GM12878 (cell line): ENCODE measurements at regions not wholly inside any gene's neighbourhood (a gene's known extent, or its start where the extent isn't known, plus 50 kb on each side); places are given as distances from the start of the nearest gene placed in this dataset.

Source experiments
- ATAC-seq: fragments of 200-7000 bp; cut with Tn5 transposase; 3 replicates; pipeline ENCODE4 v1.9.1; 2020; ENCODE audit warnings: mild to moderate bottlenecking, moderate library complexity
- BruUV-seq: library from RNA; stranded (reverse); fragments of 400-500 nt; replicated peaks from 2 replicates; lab custom pipeline; 2021; lab: Mats Ljungman, UMichigan
- CTCF ChIA-PET: fragments of 300-600 bp; sonication (Branson Sonifier 250); formaldehyde crosslinking; extraction: SDS; loops from one replicate; lab custom pipeline; 2021; ENCODE audit warnings: inconsistent platforms; lab: Yijun Ruan, JAX
- POLR2A ChIA-PET: fragments of 350-600 bp; formaldehyde crosslinking; extraction: SDS; loops from one replicate; lab custom pipeline; 2021; ENCODE audit warnings: inconsistent platforms; lab: Charles Lee
- RAD21 ChIA-PET: fragments of 300-600 bp; sonication (Branson Sonifier 250); formaldehyde crosslinking; loops from one replicate; lab custom pipeline; 2023; ENCODE audit warnings: antibody characterized with exemption; ENCODE audit not compliant: unreplicated experiment; lab: Charles Lee
- SMC1A ChIA-PET: fragments of 300-600 bp; sonication (Branson Sonifier 250); formaldehyde crosslinking; loops from one replicate; lab custom pipeline; 2023; ENCODE audit not compliant: unreplicated experiment, uncharacterized antibody; lab: Charles Lee
- DNase-seq: peaks from one replicate; pipeline ENCODE4 v3.0.0-alpha.2; 2011; ENCODE audit warnings: low read depth, low spot score
- FAIRE-seq: peaks from 3 replicates; lab custom pipeline; 2011; peaks lifted over from hg19 to GRCh38; lab: Jason Lieb, UNC
- H2AFZ ChIP-seq: 2 replicates; pipeline ENCODE4 v1.6.0; 2011; ENCODE audit warnings: low read depth, low read length, control low read depth; ENCODE audit not compliant: control insufficient read depth
- H3K27ac ChIP-seq: 2 replicates; pipeline ENCODE4 v1.5.1; 2011; ENCODE audit warnings: control low read depth; ENCODE audit not compliant: control insufficient read depth, insufficient read depth
- H3K27me3 ChIP-seq, 2 experiments: replicated peaks in 1 of 2; 2 replicates each; pipeline versions ENCODE4 v1.6.0 to v1.6.1; 2011; ENCODE audit warnings: low read length in 1 of 2; ENCODE audit not compliant: control insufficient read depth in 2 of 2, insufficient read depth in 2 of 2
- H3K36me3 ChIP-seq, 2 experiments: 2 replicates each; pipeline ENCODE4 v1.5.1; 2011; ENCODE audit warnings: low read length in 1 of 2; ENCODE audit not compliant: control insufficient read depth in 2 of 2, insufficient read depth in 2 of 2
- H3K4me1 ChIP-seq: 2 replicates; pipeline ENCODE4 v1.6.1; 2011; ENCODE audit warnings: mild to moderate bottlenecking, low read length, moderate library complexity, mixed read lengths; ENCODE audit not compliant: control insufficient read depth, insufficient read depth
- H3K4me2 ChIP-seq: 2 replicates; pipeline ENCODE4 v1.6.0; 2011; ENCODE audit warnings: control low read depth; ENCODE audit not compliant: control insufficient read depth, insufficient read depth
- H3K4me3 ChIP-seq: fragments of 200-600 bp; sonication (generic); 2 replicates; pipeline ENCODE4 v1.5.1; 2016
- H3K79me2 ChIP-seq: 2 replicates; pipeline ENCODE4 v1.6.0; 2011; ENCODE audit warnings: low read length; ENCODE audit not compliant: control insufficient read depth, insufficient read depth
- H3K9ac ChIP-seq: 2 replicates; pipeline ENCODE4 v1.8.0; 2011; ENCODE audit warnings: low read length, control low read depth, mixed read lengths; ENCODE audit not compliant: control insufficient read depth, insufficient read depth
- H3K9me3 ChIP-seq: replicated peaks from 3 replicates; pipeline ENCODE4 v1.5.1; 2011; ENCODE audit warnings: mild to moderate bottlenecking, low read length; ENCODE audit not compliant: control insufficient read depth, insufficient read depth
- H4K20me1 ChIP-seq: 2 replicates; pipeline ENCODE4 v1.6.0; 2011; ENCODE audit not compliant: control insufficient read depth, insufficient read depth
- ATF2 ChIP-seq: IDR thresholded peaks from 2 replicates; pipeline ENCODE4 v1.6.1; 2012; ENCODE audit warnings: low read length, inconsistent platforms
- BHLHE40 ChIP-seq, 2 experiments: fragments of 450-650 bp in 1 of 2; IDR thresholded peaks; 2 replicates each; pipeline ENCODE4 v1.6.1; 2011 to 2017; ENCODE audit warnings: low read depth in 2 of 2, borderline replicate concordance in 1 of 2, improper control_type of control experiment in 1 of 2, low read length in 1 of 2, mild to moderate bottlenecking in 1 of 2
- CBX3 ChIP-seq: fragments of 200-600 bp; sonication (generic); IDR thresholded peaks from 2 replicates; pipeline ENCODE4 v1.6.1; 2016; ENCODE audit warnings: low read depth, borderline replicate concordance
- DPF2 ChIP-seq: fragments of 450-650 bp; IDR thresholded peaks from 2 replicates; pipeline ENCODE4 v1.6.1; 2017; ENCODE audit warnings: mild to moderate bottlenecking
- EED ChIP-seq: sonication (generic); IDR thresholded peaks from 2 replicates; pipeline ENCODE4 v1.6.1; 2016; ENCODE audit warnings: antibody characterized with exemption, low read depth
- EGR1 ChIP-seq, 2 experiments: IDR thresholded peaks; 1 replicate in 1 of 2; 2 replicates in 1 of 2; pipeline ENCODE4 v1.6.1; 2011 to 2012; ENCODE audit warnings: low read depth in 2 of 2, low read length in 2 of 2, borderline replicate concordance in 1 of 2, mild to moderate bottlenecking in 1 of 2, moderate library complexity in 1 of 2
- ESRRA ChIP-seq: IDR thresholded peaks from 2 replicates; pipeline ENCODE4 v1.6.1; 2012; ENCODE audit warnings: mild to moderate bottlenecking, low read length, improper control_type of control experiment
- ETV6 ChIP-seq, 2 experiments: fragments of 450-650 bp in 1 of 2; IDR thresholded peaks in 1 of 2; conservative IDR thresholded peaks in 1 of 2; 2 replicates each; pipeline ENCODE4 v1.6.1; 2014; ENCODE audit warnings: antibody characterized with exemption in 1 of 2, borderline replicate concordance in 1 of 2, low read depth in 1 of 2, mild to moderate bottlenecking in 1 of 2, moderate library complexity in 1 of 2
- GABPA ChIP-seq: IDR thresholded peaks from 2 replicates; pipeline ENCODE4 v1.6.1; 2014; ENCODE audit warnings: antibody characterized with exemption, low read depth, mild to moderate bottlenecking, inconsistent platforms
- LARP7 ChIP-seq: fragments of 450-650 bp; IDR thresholded peaks from 2 replicates; pipeline ENCODE4 v1.6.1; 2017; ENCODE audit warnings: mild to moderate bottlenecking
- MTA2 ChIP-seq: fragments of 450-650 bp; IDR thresholded peaks from 2 replicates; pipeline ENCODE4 v1.6.1; 2016; ENCODE audit warnings: low read depth, mild to moderate bottlenecking, moderate library complexity
- RAD21 ChIP-seq: IDR thresholded peaks from 2 replicates; pipeline ENCODE4 v1.6.1; 2011; ENCODE audit warnings: mild to moderate bottlenecking, low read depth, low read length, moderate library complexity; ENCODE audit not compliant: insufficient read depth
- YBX1 ChIP-seq: fragments of 450-650 bp; IDR thresholded peaks from 2 replicates; pipeline ENCODE4 v1.6.1; 2016; ENCODE audit warnings: antibody characterized with exemption
- ZNF274 ChIP-seq: IDR thresholded peaks from one replicate; pipeline ENCODE4 v1.8.0; 2011; ENCODE audit not compliant: insufficient read length, insufficient read depth
- in situ Hi-C: fragments of 300-500 bp; cut with MboI; formaldehyde crosslinking; loops from 9 replicates; pipeline ENCODE4 v1.14.3; 2018; ENCODE audit warnings: mixed read lengths
- intact Hi-C: fragments of 100-400 bp; cut with micrococcal nuclease; formaldehyde crosslinking; loops from one replicate; pipeline ENCODE4 v1.14.2; 2022; ENCODE audit not compliant: unreplicated experiment
- TF ChIP-seq, protein P1 (sequence below): IDR thresholded peaks from 2 replicates; pipeline ENCODE4 v1.6.1; 2011; ENCODE audit warnings: borderline replicate concordance, low read depth, mild to moderate bottlenecking, moderate library complexity, low read length; ENCODE audit not compliant: insufficient read depth, poor library complexity, severe bottlenecking

GRCh38 chr5:89583534-89583933, 700.5 kb upstream of the MEF2C start:
- no peak for FAIRE-seq
- TF ChIP-seq RAD21: no peak
- no peak for TF ChIP-seq GABPA
- TF ChIP-seq ETV6 (conservative IDR thresholded peaks at IDR 0.05 in 1 of 2, IDR thresholded peaks at IDR 0.05 in 1 of 2; ENCODE audit: borderline replicate concordance in 1 of 2, low read depth in 1 of 2): no peak
- no peak for TF ChIP-seq LARP7
- no peak for TF ChIP-seq DPF2
- no peak for TF ChIP-seq YBX1
- TF ChIP-seq ZNF274: no peak
- TF ChIP-seq MTA2: no peak
- no peak for TF ChIP-seq EED
- TF ChIP-seq, protein P1, sequence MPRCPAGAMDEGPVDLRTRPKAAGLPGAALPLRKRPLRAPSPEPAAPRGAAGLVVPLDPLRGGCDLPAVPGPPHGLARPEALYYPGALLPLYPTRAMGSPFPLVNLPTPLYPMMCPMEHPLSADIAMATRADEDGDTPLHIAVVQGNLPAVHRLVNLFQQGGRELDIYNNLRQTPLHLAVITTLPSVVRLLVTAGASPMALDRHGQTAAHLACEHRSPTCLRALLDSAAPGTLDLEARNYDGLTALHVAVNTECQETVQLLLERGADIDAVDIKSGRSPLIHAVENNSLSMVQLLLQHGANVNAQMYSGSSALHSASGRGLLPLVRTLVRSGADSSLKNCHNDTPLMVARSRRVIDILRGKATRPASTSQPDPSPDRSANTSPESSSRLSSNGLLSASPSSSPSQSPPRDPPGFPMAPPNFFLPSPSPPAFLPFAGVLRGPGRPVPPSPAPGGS: no peak
- no peak for TF ChIP-seq ESRRA
- TF ChIP-seq ATF2: no peak
- no peak for TF ChIP-seq EGR1 (IDR thresholded peaks at IDR 0.05; ENCODE audit: borderline replicate concordance in 1 of 2, low read depth in 2 of 2, low read length in 2 of 2)
- no peak for TF ChIP-seq CBX3
- no peak for TF ChIP-seq BHLHE40 (IDR thresholded peaks at IDR 0.05; ENCODE audit: borderline replicate concordance in 1 of 2, low read depth in 2 of 2, low read length in 1 of 2)
- TF ChIP-seq, all 136 proteins: peak for 0
- DNase-seq (no peak), ATAC-seq (no peak)
- Histone ChIP-seq H3K36me3 (no peaks in the 10 kb centered on the region), H3K9me3 (peaks cover 3% of the 10 kb centered on the region; the same call in 2 of the 3 replicates), H2AFZ (no peak overlapping the region), H3K4me2 (no peak overlapping the region), H3K9ac (no peak overlapping the region), H4K20me1 (no peaks in the 10 kb centered on the region), H3K4me1 (no peaks in the 10 kb centered on the region), H3K4me3 (no peak overlapping the region), H3K79me2 (no peaks in the 10 kb centered on the region), H3K27me3 (no peaks in the 10 kb centered on the region), H3K27ac (no peak overlapping the region)
- ChIA-PET SMC1A (interaction anchor here (1.2 to 3.0 kb wide), 2 partner anchors 12 to 854 kb away, joined by 8 to 10 read pairs; no protein-coding TSS in a partner anchor), POLR2A (no interaction called here), RAD21 (no interaction called here), CTCF (interaction anchor here (1.1 to 1.3 kb wide), 2 partner anchors 12 to 30 kb away, joined by 3 read pairs; no protein-coding TSS in a partner anchor)
- in situ Hi-C loops: no loop called here
- BruUV-seq: no TSS peak
- intact Hi-C loops: no loop called here
